NT2/D1 (cell line): ENCODE measurements at regions not wholly inside any gene's neighbourhood (a gene's known extent, or its start where the extent isn't known, plus 50 kb on each side); places are given as distances from the start of the nearest gene placed in this dataset.
"Not testable (repeated sequence)": the region's sequence is repeated elsewhere in the genome, so short reads cannot be mapped to it uniquely, and the experiment has no call there.

Source experiments
- SUZ12 ChIP-seq: IDR thresholded peaks from 2 replicates; pipeline ENCODE4 v1.6.1; 2011; ENCODE audit not compliant: insufficient read length, insufficient read depth; ENCODE audit errors: extremely low read depth
- YY1 ChIP-seq: IDR thresholded peaks from 2 replicates; pipeline ENCODE4 v1.6.1; 2011; ENCODE audit not compliant: insufficient read length, insufficient read depth
- ZNF274 ChIP-seq: IDR thresholded peaks from 2 replicates; pipeline ENCODE4 v1.6.1; 2011; ENCODE audit warnings: mild to moderate bottlenecking, low read depth, low read length

GRCh38 chr3:98713332-98713731, 49.8 kb upstream of the ST3GAL6 start:
- not testable (repeated sequence) for TF ChIP-seq ZNF274, YY1, SUZ12
